ENCODE measurements at regions not wholly inside any gene's neighbourhood (a gene's known extent, or its start where the extent isn't known, plus 50 kb on each side); places are given as distances from the start of the nearest gene placed in this dataset.

- Histone ChIP-seq H3K27me3 (ENCODE audit: control insufficient read depth in 2 of 2, insufficient read depth in 2 of 2, low read length in 2 of 2) (no peaks in the 10 kb centered on the region), H3K79me2 (ENCODE audit: control insufficient read depth, insufficient read depth, low read length) (no peaks in the 10 kb centered on the region), H2AFZ (ENCODE audit: low read depth, low read length) (no peak overlapping the region), H4K20me1 (replicated peaks; ENCODE audit: control insufficient read depth, extremely low read depth, insufficient read depth, low read length) (no peaks in the 10 kb centered on the region), H3K4me3 (replicated peaks in 1 of 3; ENCODE audit: insufficient read depth in 1 of 3, low read depth in 1 of 3, low read length in 3 of 3) (no peak overlapping the region), H3K36me3 (ENCODE audit: control insufficient read depth in 2 of 2, extremely low read depth in 1 of 2, insufficient read depth in 2 of 2, low read length in 2 of 2) (no peaks in the 10 kb centered on the region), H3K4me2 (ENCODE audit: insufficient read depth, low read length) (no peak overlapping the region), H3K9me1 (replicated peaks; ENCODE audit: control insufficient read depth, extremely low read depth, insufficient read depth, low read length) (no peaks in the 10 kb centered on the region), H3K4me1 (ENCODE audit: control insufficient read depth, extremely low read depth, insufficient read depth, low read length) (no peaks in the 10 kb centered on the region), H3K9ac (replicated peaks; ENCODE audit: extremely low read depth, insufficient read depth, low read length) (no peak overlapping the region), H3K9me3 (replicated peaks; ENCODE audit: control insufficient read depth, insufficient read depth, low read length) (peaks cover 3% of the 10 kb centered on the region), H3K27ac (ENCODE audit: insufficient read depth, low read depth, low read length) (no peak overlapping the region)
- intact Hi-C loops (cut with micrococcal nuclease) (no loop called here), dilution Hi-C loops (cut with MboI; ENCODE audit: extremely low pct_ligation_motif_present, low sequenced_read_pairs) (no loop called here)
- TF ChIP-seq, protein P1, sequence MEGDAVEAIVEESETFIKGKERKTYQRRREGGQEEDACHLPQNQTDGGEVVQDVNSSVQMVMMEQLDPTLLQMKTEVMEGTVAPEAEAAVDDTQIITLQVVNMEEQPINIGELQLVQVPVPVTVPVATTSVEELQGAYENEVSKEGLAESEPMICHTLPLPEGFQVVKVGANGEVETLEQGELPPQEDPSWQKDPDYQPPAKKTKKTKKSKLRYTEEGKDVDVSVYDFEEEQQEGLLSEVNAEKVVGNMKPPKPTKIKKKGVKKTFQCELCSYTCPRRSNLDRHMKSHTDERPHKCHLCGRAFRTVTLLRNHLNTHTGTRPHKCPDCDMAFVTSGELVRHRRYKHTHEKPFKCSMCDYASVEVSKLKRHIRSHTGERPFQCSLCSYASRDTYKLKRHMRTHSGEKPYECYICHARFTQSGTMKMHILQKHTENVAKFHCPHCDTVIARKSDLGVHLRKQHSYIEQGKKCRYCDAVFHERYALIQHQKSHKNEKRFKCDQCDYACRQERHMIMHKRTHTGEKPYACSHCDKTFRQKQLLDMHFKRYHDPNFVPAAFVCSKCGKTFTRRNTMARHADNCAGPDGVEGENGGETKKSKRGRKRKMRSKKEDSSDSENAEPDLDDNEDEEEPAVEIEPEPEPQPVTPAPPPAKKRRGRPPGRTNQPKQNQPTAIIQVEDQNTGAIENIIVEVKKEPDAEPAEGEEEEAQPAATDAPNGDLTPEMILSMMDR (IDR thresholded peaks at IDR 0.05; ENCODE audit: extremely low read depth in 1 of 2, insufficient read depth in 1 of 2, low read depth in 1 of 2, low read length in 2 of 2) = no peak
- TF ChIP-seq EZH2 (IDR thresholded peaks at IDR 0.05; ENCODE audit: borderline replicate concordance, low read depth, low read length, severe bottlenecking) = no peak
- TF ChIP-seq FOS (IDR thresholded peaks at IDR 0.05; ENCODE audit: borderline replicate concordance, insufficient read depth, low read length) = no peak
- no peak for TF ChIP-seq JUN (IDR thresholded peaks at IDR 0.05; ENCODE audit: borderline replicate concordance, insufficient read depth, insufficient read length, low read depth)
- FAIRE-seq (no peak), DNase-seq (ENCODE audit: low read depth, low spot score) (no peak)
- ChIA-PET CTCF (no interaction called here), POLR2A (no interaction called here)
- BruUV-seq (replicated peaks) = no TSS peak
Measured at GRCh38 chr12:126700096-126700495, 1566.9 kb upstream of the TMEM132C start.

DNA sequence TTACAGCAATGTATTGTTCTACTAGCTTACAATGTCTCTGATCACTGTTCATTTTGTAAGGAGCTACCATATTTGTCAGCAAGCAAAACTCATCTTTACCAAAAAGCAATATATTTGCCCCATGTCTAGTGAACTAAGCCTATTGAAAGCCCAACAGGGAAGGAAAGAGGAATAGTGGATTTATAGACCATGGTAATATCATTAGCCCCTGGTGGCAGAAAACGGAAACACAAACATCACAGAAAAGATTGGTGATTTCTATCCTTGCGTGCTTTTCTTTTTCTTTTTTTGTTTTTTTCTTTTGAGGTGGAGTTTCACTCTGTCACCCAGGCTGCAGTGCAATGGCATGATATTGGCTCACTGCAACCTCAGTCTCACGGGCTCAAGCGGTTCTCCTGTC is 1562.4 kb upstream of the TMEM132C start:
- H2AFZ ChIP-seq (ENCODE audit: low read depth, low read length) = no peak overlapping the region
- intact Hi-C loops (cut with micrococcal nuclease) = no loop called here
- ChIA-PET POLR2A (no interaction called here), CTCF (no interaction called here)
- no peaks in the 10 kb centered on the region for H3K79me2 ChIP-seq (ENCODE audit: control insufficient read depth, insufficient read depth, low read length)
- H3K27ac ChIP-seq (ENCODE audit: insufficient read depth, low read depth, low read length) = no peak overlapping the region
- H3K9me3 ChIP-seq (replicated peaks; ENCODE audit: control insufficient read depth, insufficient read depth, low read length) = peaks cover 3% of the 10 kb centered on the region
- DNase-seq (ENCODE audit: low read depth, low spot score) (no peak), FAIRE-seq (no peak)
- no TSS peak for BruUV-seq (replicated peaks)
- H4K20me1 ChIP-seq (replicated peaks; ENCODE audit: control insufficient read depth, extremely low read depth, insufficient read depth, low read length) = no peaks in the 10 kb centered on the region
- H3K9me1 ChIP-seq (replicated peaks; ENCODE audit: control insufficient read depth, extremely low read depth, insufficient read depth, low read length) = no peaks in the 10 kb centered on the region
- no peak overlapping the region for H3K4me3 ChIP-seq (replicated peaks in 1 of 3; ENCODE audit: insufficient read depth in 1 of 3, low read depth in 1 of 3, low read length in 3 of 3)
- no peak overlapping the region for H3K9ac ChIP-seq (replicated peaks; ENCODE audit: extremely low read depth, insufficient read depth, low read length)
- H3K4me1 ChIP-seq (ENCODE audit: control insufficient read depth, extremely low read depth, insufficient read depth, low read length) = no peaks in the 10 kb centered on the region
- no peaks in the 10 kb centered on the region for H3K27me3 ChIP-seq (ENCODE audit: control insufficient read depth in 2 of 2, insufficient read depth in 2 of 2, low read length in 2 of 2)
- no peaks in the 10 kb centered on the region for H3K36me3 ChIP-seq (ENCODE audit: control insufficient read depth in 2 of 2, extremely low read depth in 1 of 2, insufficient read depth in 2 of 2, low read length in 2 of 2)
- H3K4me2 ChIP-seq (ENCODE audit: insufficient read depth, low read length) = no peak overlapping the region
- TF ChIP-seq FOS (IDR thresholded peaks at IDR 0.05; ENCODE audit: borderline replicate concordance, insufficient read depth, low read length) (no peak), JUN (IDR thresholded peaks at IDR 0.05; ENCODE audit: borderline replicate concordance, insufficient read depth, insufficient read length, low read depth) (no peak), GATA2 (IDR thresholded peaks at IDR 0.05; ENCODE audit: insufficient read depth, insufficient read length, low read depth, low read length) (no peak), POLR2A (IDR thresholded peaks at IDR 0.05; ENCODE audit: low read depth, low read length) (no peak), EZH2 (IDR thresholded peaks at IDR 0.05; ENCODE audit: borderline replicate concordance, low read depth, low read length, severe bottlenecking) (no peak), POLR2AphosphoS5 (IDR thresholded peaks at IDR 0.05; ENCODE audit: insufficient read depth, low read depth, low read length) (no peak), MYC (IDR thresholded peaks at IDR 0.05; ENCODE audit: low read depth, low read length) (no peak)
- TF ChIP-seq, protein P1 (IDR thresholded peaks at IDR 0.05; ENCODE audit: extremely low read depth in 1 of 2, insufficient read depth in 1 of 2, low read depth in 1 of 2, low read length in 2 of 2) = no peak
- TF ChIP-seq, protein P2, sequence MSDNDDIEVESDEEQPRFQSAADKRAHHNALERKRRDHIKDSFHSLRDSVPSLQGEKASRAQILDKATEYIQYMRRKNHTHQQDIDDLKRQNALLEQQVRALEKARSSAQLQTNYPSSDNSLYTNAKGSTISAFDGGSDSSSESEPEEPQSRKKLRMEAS (IDR thresholded peaks at IDR 0.05; ENCODE audit: insufficient read depth, insufficient read length) = no peak
- dilution Hi-C loops (cut with MboI; ENCODE audit: extremely low pct_ligation_motif_present, low sequenced_read_pairs) = no loop called here

Data from endothelial cell of umbilical vein (primary cell).